ENCODE measurements at regions not wholly inside any gene's neighbourhood (a gene's known extent, or its start where the extent isn't known, plus 50 kb on each side); places are given as distances from the start of the nearest gene placed in this dataset.

- Histone ChIP-seq H3K27me3 (no peaks in the 10 kb centered on the region), H3K4me1 (no peaks in the 10 kb centered on the region), H3K36me3 (no peaks in the 10 kb centered on the region), H3K27ac (no peak overlapping the region), H3K4me3 (no peak overlapping the region), H3K9me3 (no peaks in the 10 kb centered on the region)
- WGBS, 2 donors, result 45 to 62% methylated on average over 8 of the region's 8 CpGs
- DNase-seq, result no peak
- intact Hi-C loops (cut with DNase I), result no loop called here
- TF ChIP-seq POLR2A (IDR thresholded peaks at IDR 0.05) (no peak), CTCF (IDR thresholded peaks at IDR 0.05) (no peak)
Measured at GRCh38 chr4:72974694-72975487, 94.6 kb downstream of the COX18 start.

- Histone ChIP-seq H3K4me1 (no peaks in the 10 kb centered on the region), H3K9me3 (no peaks in the 10 kb centered on the region), H3K27ac (no peak overlapping the region), H3K27me3 (no peaks in the 10 kb centered on the region), H3K4me3 (no peak overlapping the region), H3K36me3 (no peaks in the 10 kb centered on the region)
- intact Hi-C loops (cut with DNase I), result no loop called here
- no peak for DNase-seq
- 77 to 83% methylated on average over 3 of the region's 3 CpGs for WGBS, 2 donors
- TF ChIP-seq POLR2A (IDR thresholded peaks at IDR 0.05) (no peak), CTCF (IDR thresholded peaks at IDR 0.05) (no peak)
Measured at GRCh38 chr4:72971572-72971971, 97.9 kb downstream of the COX18 start.

- no peak overlapping the region for H3K27ac ChIP-seq
- no peaks in the 10 kb centered on the region for H3K36me3 ChIP-seq
- H3K9me3 ChIP-seq, result no peaks in the 10 kb centered on the region
- WGBS, 2 donors, result 86 to 89% methylated on average over 2 of the region's 2 CpGs
- intact Hi-C loops (cut with DNase I), result no loop called here
- no peak overlapping the region for H3K4me3 ChIP-seq
- H3K27me3 ChIP-seq, result no peaks in the 10 kb centered on the region
- DNase-seq, result no peak
- TF ChIP-seq CTCF (IDR thresholded peaks at IDR 0.05) (no peak), POLR2A (IDR thresholded peaks at IDR 0.05) (no peak)
- H3K4me1 ChIP-seq, result no peaks in the 10 kb centered on the region
Measured at GRCh38 chr4:72970756-72971155, 98.8 kb downstream of the COX18 start.

- Histone ChIP-seq H3K4me3 (no peak overlapping the region), H3K36me3 (no peaks in the 10 kb centered on the region), H3K27me3 (no peaks in the 10 kb centered on the region), H3K4me1 (no peaks in the 10 kb centered on the region), H3K27ac (no peak overlapping the region), H3K9me3 (no peaks in the 10 kb centered on the region)
- 11 to 17% methylated on average over 1 of the region's 1 CpG for WGBS, 2 donors
- TF ChIP-seq CTCF (IDR thresholded peaks at IDR 0.05), result no peak
- TF ChIP-seq POLR2A (IDR thresholded peaks at IDR 0.05), result no peak
- DNase-seq, result no peak
- intact Hi-C loops (cut with DNase I), result no loop called here
Measured at GRCh38 chr4:72969976-72970375, 99.5 kb downstream of the COX18 start.

- DNase-seq, result no peak
- no peaks in the 10 kb centered on the region for H3K27me3 ChIP-seq
- intact Hi-C loops (cut with DNase I), result no loop called here
Measured at GRCh38 chr4:72966652-72967051, 102.9 kb downstream of the COX18 start.

More at GRCh38 chr4:72966652-72967051, 102.9 kb downstream of the COX18 start:
- no peaks in the 10 kb centered on the region for H3K9me3 ChIP-seq
- TF ChIP-seq CTCF (IDR thresholded peaks at IDR 0.05) (no peak), POLR2A (IDR thresholded peaks at IDR 0.05) (no peak)
- no peak overlapping the region for H3K4me3 ChIP-seq
- H3K36me3 ChIP-seq, result no peaks in the 10 kb centered on the region
- no peaks in the 10 kb centered on the region for H3K4me1 ChIP-seq
- no peak overlapping the region for H3K27ac ChIP-seq
- WGBS, 2 donors, result 31 to 56% methylated on average over 1 of the region's 1 CpG

Measured in esophagus squamous epithelium (tissue), 5 donors.